ENCODE measurements at regions not wholly inside any gene's neighbourhood (a gene's known extent, or its start where the extent isn't known, plus 50 kb on each side); places are given as distances from the start of the nearest gene placed in this dataset.
"Not testable (repeated sequence)": the region's sequence is repeated elsewhere in the genome, so short reads cannot be mapped to it uniquely, and the experiment has no call there.

DNA sequence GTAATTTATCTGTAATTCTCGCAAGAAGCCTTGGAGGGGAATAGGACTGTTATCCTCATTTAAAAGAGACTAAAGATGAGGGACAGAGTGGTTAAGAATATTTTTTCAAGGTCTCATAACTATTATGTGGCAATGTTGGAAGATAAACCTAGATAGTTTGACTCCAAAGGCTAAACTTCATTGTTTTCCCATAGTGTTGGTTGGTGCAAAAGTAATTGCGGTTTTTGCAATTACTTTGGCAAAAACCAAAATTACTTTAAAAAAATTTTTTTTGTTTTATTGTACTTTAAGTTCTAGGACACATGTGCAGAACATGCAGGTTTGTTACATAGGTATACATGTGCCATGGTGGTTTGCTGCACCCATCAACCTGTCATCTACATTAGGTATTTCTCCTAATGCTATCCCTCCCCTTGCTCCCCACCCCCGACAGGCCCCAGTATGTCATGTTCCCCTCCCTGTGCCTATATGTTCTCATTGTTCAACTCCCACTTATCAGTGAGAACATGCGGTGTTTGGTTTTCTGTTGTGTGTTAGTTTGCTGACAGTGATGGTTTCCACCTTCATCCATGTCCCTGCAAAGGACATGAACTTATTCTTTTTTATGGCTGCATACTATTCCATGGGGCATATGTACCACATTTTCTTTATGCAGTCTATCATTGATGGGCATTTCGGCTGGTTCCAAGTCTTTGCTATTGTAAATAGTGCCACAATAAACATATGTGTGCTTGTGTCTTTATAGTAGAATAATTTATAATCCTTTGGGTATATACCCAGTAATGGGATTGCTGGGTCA is 72.9 kb upstream of the TBX18 start:
- TF ChIP-seq, protein P1, sequence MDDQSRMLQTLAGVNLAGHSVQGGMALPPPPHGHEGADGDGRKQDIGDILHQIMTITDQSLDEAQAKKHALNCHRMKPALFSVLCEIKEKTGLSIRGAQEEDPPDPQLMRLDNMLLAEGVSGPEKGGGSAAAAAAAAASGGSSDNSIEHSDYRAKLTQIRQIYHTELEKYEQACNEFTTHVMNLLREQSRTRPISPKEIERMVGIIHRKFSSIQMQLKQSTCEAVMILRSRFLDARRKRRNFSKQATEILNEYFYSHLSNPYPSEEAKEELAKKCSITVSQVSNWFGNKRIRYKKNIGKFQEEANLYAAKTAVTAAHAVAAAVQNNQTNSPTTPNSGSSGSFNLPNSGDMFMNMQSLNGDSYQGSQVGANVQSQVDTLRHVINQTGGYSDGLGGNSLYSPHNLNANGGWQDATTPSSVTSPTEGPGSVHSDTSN (CRISPR knock-in tag; IDR thresholded peaks at IDR 0.05): not testable (repeated sequence)
- not testable (repeated sequence) for TF ChIP-seq KLF8 (tag by site-specific recombination; IDR thresholded peaks at IDR 0.05); GLI4 (tag by site-specific recombination; IDR thresholded peaks at IDR 0.05); ZFP37 (tag by site-specific recombination; IDR thresholded peaks at IDR 0.05); ZIC2 (tag by site-specific recombination; IDR thresholded peaks at IDR 0.05); ZNF239 (tag by site-specific recombination; IDR thresholded peaks at IDR 0.05); ZNF19 (tag by site-specific recombination; IDR thresholded peaks at IDR 0.05; ENCODE audit: low read depth); ZNF138 (tag by site-specific recombination; IDR thresholded peaks at IDR 0.05; ENCODE audit: borderline replicate concordance)
- TF ChIP-seq, protein P2, sequence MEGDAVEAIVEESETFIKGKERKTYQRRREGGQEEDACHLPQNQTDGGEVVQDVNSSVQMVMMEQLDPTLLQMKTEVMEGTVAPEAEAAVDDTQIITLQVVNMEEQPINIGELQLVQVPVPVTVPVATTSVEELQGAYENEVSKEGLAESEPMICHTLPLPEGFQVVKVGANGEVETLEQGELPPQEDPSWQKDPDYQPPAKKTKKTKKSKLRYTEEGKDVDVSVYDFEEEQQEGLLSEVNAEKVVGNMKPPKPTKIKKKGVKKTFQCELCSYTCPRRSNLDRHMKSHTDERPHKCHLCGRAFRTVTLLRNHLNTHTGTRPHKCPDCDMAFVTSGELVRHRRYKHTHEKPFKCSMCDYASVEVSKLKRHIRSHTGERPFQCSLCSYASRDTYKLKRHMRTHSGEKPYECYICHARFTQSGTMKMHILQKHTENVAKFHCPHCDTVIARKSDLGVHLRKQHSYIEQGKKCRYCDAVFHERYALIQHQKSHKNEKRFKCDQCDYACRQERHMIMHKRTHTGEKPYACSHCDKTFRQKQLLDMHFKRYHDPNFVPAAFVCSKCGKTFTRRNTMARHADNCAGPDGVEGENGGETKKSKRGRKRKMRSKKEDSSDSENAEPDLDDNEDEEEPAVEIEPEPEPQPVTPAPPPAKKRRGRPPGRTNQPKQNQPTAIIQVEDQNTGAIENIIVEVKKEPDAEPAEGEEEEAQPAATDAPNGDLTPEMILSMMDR (tag by site-specific recombination; IDR thresholded peaks at IDR 0.05): not testable (repeated sequence)
- TF ChIP-seq, protein P3, sequence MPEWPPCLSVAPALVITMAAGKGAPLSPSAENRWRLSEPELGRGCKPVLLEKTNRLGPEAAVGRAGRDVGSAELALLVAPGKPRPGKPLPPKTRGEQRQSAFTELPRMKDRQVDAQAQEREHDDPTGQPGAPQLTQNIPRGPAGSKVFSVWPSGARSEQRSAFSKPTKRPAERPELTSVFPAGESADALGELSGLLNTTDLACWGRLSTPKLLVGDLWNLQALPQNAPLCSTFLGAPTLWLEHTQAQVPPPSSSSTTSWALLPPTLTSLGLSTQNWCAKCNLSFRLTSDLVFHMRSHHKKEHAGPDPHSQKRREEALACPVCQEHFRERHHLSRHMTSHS (tag by site-specific recombination; IDR thresholded peaks at IDR 0.05): not testable (repeated sequence)
- TF ChIP-seq, protein P4, sequence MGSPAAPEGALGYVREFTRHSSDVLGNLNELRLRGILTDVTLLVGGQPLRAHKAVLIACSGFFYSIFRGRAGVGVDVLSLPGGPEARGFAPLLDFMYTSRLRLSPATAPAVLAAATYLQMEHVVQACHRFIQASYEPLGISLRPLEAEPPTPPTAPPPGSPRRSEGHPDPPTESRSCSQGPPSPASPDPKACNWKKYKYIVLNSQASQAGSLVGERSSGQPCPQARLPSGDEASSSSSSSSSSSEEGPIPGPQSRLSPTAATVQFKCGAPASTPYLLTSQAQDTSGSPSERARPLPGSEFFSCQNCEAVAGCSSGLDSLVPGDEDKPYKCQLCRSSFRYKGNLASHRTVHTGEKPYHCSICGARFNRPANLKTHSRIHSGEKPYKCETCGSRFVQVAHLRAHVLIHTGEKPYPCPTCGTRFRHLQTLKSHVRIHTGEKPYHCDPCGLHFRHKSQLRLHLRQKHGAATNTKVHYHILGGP (tag by site-specific recombination; IDR thresholded peaks at IDR 0.05): not testable (repeated sequence)
- TF ChIP-seq, protein P5, sequence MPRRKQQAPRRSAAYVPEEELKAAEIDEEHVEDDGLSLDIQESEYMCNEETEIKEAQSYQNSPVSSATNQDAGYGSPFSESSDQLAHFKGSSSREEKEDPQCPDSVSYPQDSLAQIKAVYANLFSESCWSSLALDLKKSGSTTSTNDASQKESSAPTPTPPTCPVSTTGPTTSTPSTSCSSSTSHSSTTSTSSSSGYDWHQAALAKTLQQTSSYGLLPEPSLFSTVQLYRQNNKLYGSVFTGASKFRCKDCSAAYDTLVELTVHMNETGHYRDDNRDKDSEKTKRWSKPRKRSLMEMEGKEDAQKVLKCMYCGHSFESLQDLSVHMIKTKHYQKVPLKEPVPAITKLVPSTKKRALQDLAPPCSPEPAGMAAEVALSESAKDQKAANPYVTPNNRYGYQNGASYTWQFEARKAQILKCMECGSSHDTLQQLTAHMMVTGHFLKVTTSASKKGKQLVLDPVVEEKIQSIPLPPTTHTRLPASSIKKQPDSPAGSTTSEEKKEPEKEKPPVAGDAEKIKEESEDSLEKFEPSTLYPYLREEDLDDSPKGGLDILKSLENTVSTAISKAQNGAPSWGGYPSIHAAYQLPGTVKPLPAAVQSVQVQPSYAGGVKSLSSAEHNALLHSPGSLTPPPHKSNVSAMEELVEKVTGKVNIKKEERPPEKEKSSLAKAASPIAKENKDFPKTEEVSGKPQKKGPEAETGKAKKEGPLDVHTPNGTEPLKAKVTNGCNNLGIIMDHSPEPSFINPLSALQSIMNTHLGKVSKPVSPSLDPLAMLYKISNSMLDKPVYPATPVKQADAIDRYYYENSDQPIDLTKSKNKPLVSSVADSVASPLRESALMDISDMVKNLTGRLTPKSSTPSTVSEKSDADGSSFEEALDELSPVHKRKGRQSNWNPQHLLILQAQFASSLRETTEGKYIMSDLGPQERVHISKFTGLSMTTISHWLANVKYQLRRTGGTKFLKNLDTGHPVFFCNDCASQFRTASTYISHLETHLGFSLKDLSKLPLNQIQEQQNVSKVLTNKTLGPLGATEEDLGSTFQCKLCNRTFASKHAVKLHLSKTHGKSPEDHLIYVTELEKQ (tag by site-specific recombination; IDR thresholded peaks at IDR 0.05; ENCODE audit: borderline replicate concordance): not testable (repeated sequence)
